Stomach (tissue), 8 donors: ENCODE measurements at regions not wholly inside any gene's neighbourhood (a gene's known extent, or its start where the extent isn't known, plus 50 kb on each side); places are given as distances from the start of the nearest gene placed in this dataset.

Source experiments
- DNase-seq, 2 donors: peaks; one replicate each; pipeline versions ENCODE4 v3.0.0 to v3.0.0-alpha.2; 2013 to 2019
- H3K27ac ChIP-seq, 5 donors: fragments of 200-600 bp in 4 of 5; sonication (generic) in 4 of 5; one replicate each; pipeline ENCODE4 v1.5.1; 2013 to 2019; ENCODE audit warnings: mild to moderate bottlenecking in 1 of 5, moderate library complexity in 1 of 5
- H3K27me3 ChIP-seq, 3 donors: fragments of 200-600 bp; sonication (generic); one replicate each; pipeline ENCODE4 v1.5.1; 2017 to 2019; ENCODE audit warnings: mixed run types in 1 of 3
- H3K36me3 ChIP-seq, 4 donors: fragments of 200-600 bp; sonication (generic); 1 replicate in 3 of 4; 2 replicates in 1 of 4; pipeline ENCODE4 v1.5.1; 2016 to 2019
- H3K4me1 ChIP-seq, 4 donors: fragments of 200-600 bp; sonication (generic); one replicate each; pipeline ENCODE4 v1.5.1; 2016 to 2019
- H3K4me3 ChIP-seq, 4 donors: fragments of 200-600 bp; sonication (generic) in 3 of 4; one replicate each; pipeline ENCODE4 v1.5.1; 2016 to 2019; ENCODE audit warnings: mild to moderate bottlenecking in 1 of 4
- H3K9me3 ChIP-seq, 4 donors: fragments of 200-600 bp; sonication (generic); one replicate each; pipeline ENCODE4 v1.5.1; 2016 to 2019
- CTCF ChIP-seq, 7 experiments: fragments of 450-650 bp in 4 of 7; fragments of 200-600 bp in 3 of 7; sonication (generic) in 3 of 7; IDR thresholded peaks; one replicate each; pipeline ENCODE4 v1.5.1; 2016 to 2019; ENCODE audit warnings: antibody characterized with exemption in 7 of 7, control low read depth in 2 of 7, mild to moderate bottlenecking in 1 of 7
- EP300 ChIP-seq: sonication (generic); formaldehyde crosslinking; IDR thresholded peaks from one replicate; pipeline ENCODE4 v1.6.1; 2017; ENCODE audit warnings: antibody characterized with exemption
- POLR2A ChIP-seq, 4 donors: fragments of 450-650 bp; IDR thresholded peaks; one replicate each; pipeline ENCODE4 v1.6.1; 2016; ENCODE audit warnings: antibody characterized with exemption in 4 of 4, control low read depth in 2 of 4, mild to moderate bottlenecking in 1 of 4, moderate library complexity in 1 of 4
- POLR2AphosphoS5 ChIP-seq, 3 donors: sonication (generic); formaldehyde crosslinking; IDR thresholded peaks; one replicate each; pipeline ENCODE4 v1.6.1; 2016; ENCODE audit warnings: antibody characterized with exemption in 3 of 3
- WGBS, 5 donors: extraction: QIAGEN DNeasy Blood & Tissue Kit in 3 of 5; methylation state at CpG; one replicate each; pipeline versions ENCODE4 v1.1.5 to v1.1.7; 2013 to 2018; 5-methylcytosine and 5-hydroxymethylcytosine counted together
- intact Hi-C: fragments of 100-400 bp; cut with DNase I; formaldehyde crosslinking; loops from one replicate; pipeline ENCODE4 v1.15.1; 2023; ENCODE audit warnings: low total_unique reads
- donor health status: healthy with polysubstance abuse.
- donor health status: Bipolar disorder and iron deficiency.
- donor health status: healthy.

GRCh38 chr4:141499261-141499853 is 137.0 kb upstream of the IL15 start:
- no peak for DNase-seq
- 46 to 59% (median 54%) methylated on average over 3 of the region's 3 CpGs for WGBS, 5 donors
- no peaks in the 10 kb centered on the region for H3K36me3 ChIP-seq
- no peak overlapping the region for H3K27ac ChIP-seq
- H3K4me1 ChIP-seq = no peaks in the 10 kb centered on the region
- no peaks in the 10 kb centered on the region for H3K9me3 ChIP-seq
- no peaks in the 10 kb centered on the region for H3K27me3 ChIP-seq
- TF ChIP-seq CTCF (IDR thresholded peaks at IDR 0.05) (no peak), POLR2AphosphoS5 (IDR thresholded peaks at IDR 0.05) (no peak), POLR2A (IDR thresholded peaks at IDR 0.05) (no peak), EP300 (no peak)
- intact Hi-C loops = no loop called here
- no peak overlapping the region for H3K4me3 ChIP-seq

- Histone ChIP-seq H3K4me3 (no peak overlapping the region), H3K4me1 (no peaks in the 10 kb centered on the region), H3K27ac (no peak overlapping the region), H3K27me3 (no peaks in the 10 kb centered on the region), H3K9me3 (no peaks in the 10 kb centered on the region), H3K36me3 (no peaks in the 10 kb centered on the region)
- WGBS, 5 donors = 90 to 100% (median 95%) methylated on average over 1 of the region's 1 CpG
- no peak for DNase-seq
- intact Hi-C loops = no loop called here
- TF ChIP-seq CTCF (IDR thresholded peaks at IDR 0.05) (no peak), POLR2AphosphoS5 (IDR thresholded peaks at IDR 0.05) (no peak), EP300 (no peak), POLR2A (IDR thresholded peaks at IDR 0.05) (no peak)
These were observed 135.0 kb upstream of the IL15 start for GRCh38 chr4:141501395-141501794.

GRCh38 chr4:141501931-141502330 is 134.5 kb upstream of the IL15 start:
- no peak for TF ChIP-seq EP300
- H3K9me3 ChIP-seq = no peaks in the 10 kb centered on the region
- H3K27ac ChIP-seq = no peak overlapping the region
- H3K27me3 ChIP-seq = no peaks in the 10 kb centered on the region
- H3K4me1 ChIP-seq = no peaks in the 10 kb centered on the region
- intact Hi-C loops = no loop called here
- DNase-seq = peak in 1 of 2 donors; percentile 7
- no peak overlapping the region for H3K4me3 ChIP-seq
- no peaks in the 10 kb centered on the region for H3K36me3 ChIP-seq
- WGBS, 5 donors = 70 to 83% (median 73%) methylated on average over 3 of the region's 3 CpGs

- WGBS, 5 donors = 81 to 93% (median 85%) methylated on average over 2 of the region's 2 CpGs
- Histone ChIP-seq H3K4me1 (no peaks in the 10 kb centered on the region), H3K36me3 (no peaks in the 10 kb centered on the region), H3K4me3 (no peak overlapping the region), H3K27ac (no peak overlapping the region), H3K9me3 (no peaks in the 10 kb centered on the region), H3K27me3 (no peaks in the 10 kb centered on the region)
- TF ChIP-seq POLR2AphosphoS5 (IDR thresholded peaks at IDR 0.05) (no peak), CTCF (IDR thresholded peaks at IDR 0.05) (no peak), EP300 (no peak), POLR2A (IDR thresholded peaks at IDR 0.05) (no peak)
- intact Hi-C loops = no loop called here
- no peak for DNase-seq
These were observed 133.6 kb upstream of the IL15 start for GRCh38 chr4:141502755-141503154.

- no peak for DNase-seq
- Histone ChIP-seq H3K27ac (no peak overlapping the region), H3K4me1 (no peaks in the 10 kb centered on the region), H3K36me3 (no peaks in the 10 kb centered on the region), H3K4me3 (no peak overlapping the region), H3K27me3 (no peaks in the 10 kb centered on the region), H3K9me3 (no peaks in the 10 kb centered on the region)
- TF ChIP-seq EP300 (no peak), POLR2A (IDR thresholded peaks at IDR 0.05) (no peak), CTCF (IDR thresholded peaks at IDR 0.05) (no peak), POLR2AphosphoS5 (IDR thresholded peaks at IDR 0.05) (no peak)
- intact Hi-C loops = no loop called here
These were observed 133.1 kb upstream of the IL15 start for GRCh38 chr4:141503260-141503659.
